ENCODE measurements at regions not wholly inside any gene's neighbourhood (a gene's known extent, or its start where the extent isn't known, plus 50 kb on each side); places are given as distances from the start of the nearest gene placed in this dataset.

DNA sequence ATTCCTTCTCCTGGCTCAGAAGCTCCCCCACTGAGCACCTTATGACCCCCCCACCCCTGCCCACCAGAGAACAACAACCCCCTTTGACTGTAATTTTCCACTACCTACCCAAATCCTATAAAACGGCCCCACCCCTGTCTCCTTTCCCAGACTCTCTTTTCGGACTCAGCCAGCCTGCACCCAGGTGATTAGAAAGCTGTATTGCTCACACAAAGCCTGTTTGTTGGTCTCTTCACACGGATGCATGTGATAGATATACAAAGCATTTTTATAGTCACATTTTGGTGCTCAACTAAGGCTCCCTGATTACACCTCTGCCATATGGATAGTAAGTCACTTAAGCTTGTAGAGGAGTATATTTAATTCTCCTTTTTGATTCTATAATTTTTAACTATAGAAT lies 985.8 kb downstream of the REEP3 start:
- no peak for DNase-seq (ENCODE audit: low spot score)

DNA sequence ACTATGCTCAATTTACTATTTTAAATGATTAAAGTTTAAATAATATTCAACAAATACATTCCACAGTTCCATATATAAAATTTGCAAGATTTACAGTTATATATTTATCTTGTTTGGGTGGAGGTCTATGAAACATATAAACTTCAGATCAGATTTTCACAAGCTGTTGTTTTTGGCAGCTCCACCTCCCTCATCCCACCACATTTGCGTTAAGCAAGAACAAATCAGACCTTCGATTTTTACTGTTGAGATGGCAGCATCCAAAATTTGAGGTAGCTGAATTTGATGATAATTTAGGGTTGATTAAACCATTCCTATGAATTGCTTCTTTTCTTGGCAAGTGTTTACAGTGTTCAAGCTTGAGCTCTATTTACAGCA lies 986.4 kb downstream of the REEP3 start:
- no peak for DNase-seq (ENCODE audit: low spot score)

DNA sequence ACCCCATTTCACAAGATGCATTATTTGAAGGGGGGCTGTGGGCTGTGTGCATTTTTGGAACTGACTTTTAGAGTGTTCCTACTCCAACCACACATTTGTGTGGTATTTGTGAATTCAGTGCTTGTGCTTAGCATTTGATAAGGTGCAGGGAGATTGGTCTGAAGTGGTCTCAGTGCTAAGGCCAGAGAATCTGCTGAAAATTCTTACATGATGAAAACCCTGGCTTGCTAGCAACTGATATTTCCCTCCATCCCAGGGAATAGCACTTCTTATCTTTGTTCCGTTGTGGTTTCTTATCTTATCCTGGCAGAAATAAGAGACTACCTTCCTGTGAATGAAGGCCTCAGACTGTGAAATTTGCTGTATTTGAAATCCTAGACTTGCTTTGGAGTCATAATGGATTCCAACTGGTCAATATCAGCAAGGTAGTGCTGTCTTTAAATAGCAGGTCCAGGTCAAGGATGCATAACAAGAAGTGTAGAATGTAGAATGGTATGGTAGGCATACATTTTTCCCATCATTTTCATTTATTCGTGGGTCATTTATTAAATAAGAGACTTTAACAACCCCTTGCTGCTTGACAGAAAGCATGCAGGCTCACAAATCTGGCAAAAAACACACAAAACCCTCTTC lies 986.9 kb downstream of the REEP3 start:
- no peak for DNase-seq (ENCODE audit: low spot score)

DNA sequence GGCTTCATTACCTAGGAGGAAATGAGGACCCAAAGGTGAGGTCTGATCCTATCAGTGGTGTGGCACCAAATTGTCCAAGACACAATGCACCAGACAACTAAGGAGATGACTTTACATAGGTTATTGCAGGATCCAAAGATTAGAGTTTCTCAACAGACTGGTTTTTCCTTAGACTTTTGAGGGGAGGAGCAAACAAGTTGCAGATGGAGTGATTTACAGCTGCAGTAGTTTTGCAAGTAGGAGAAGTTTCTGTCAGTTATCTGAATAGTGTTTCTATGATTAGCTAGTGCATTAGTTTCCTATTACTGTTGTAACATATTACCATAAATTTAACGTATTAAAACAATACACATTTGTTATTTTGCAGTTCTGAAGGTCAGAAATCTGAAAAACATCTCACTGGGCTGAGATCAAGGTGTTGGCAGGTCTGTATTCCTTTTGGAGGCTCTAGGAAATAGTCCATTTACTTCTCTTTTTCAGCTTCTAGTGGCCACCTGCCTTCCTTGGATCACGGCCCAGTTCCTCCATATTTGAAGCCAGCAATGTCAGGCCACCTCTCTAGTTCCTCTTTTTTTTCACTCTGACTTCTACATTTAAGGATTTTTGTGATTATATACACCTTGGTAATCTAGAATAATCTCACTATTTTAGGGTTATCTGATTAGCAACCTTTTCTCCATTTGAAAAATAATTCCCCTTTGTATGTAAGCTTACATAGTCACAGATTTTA lies 994.9 kb downstream of the REEP3 start:
- DNase-seq (ENCODE audit: low spot score), result no peak

DNA sequence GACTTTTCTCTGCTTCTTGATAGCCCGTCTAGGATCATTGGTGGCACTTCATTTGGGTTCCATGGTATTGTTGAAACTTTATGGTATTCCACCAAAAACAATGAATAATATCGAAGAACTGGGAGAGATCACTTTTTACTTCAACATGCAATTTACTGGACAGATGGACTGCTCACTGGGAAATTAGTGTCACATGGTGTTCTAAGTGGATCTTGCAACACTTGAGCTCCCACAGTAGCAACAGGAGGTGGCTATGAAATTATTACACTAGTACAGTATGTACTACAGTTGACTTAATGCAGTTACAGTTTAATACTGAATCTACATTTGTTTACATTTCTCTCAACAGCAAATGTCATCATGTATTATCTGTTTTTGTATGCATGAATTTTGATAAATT lies 997.3 kb downstream of the REEP3 start:
- no peak for DNase-seq (ENCODE audit: low spot score)

DNA sequence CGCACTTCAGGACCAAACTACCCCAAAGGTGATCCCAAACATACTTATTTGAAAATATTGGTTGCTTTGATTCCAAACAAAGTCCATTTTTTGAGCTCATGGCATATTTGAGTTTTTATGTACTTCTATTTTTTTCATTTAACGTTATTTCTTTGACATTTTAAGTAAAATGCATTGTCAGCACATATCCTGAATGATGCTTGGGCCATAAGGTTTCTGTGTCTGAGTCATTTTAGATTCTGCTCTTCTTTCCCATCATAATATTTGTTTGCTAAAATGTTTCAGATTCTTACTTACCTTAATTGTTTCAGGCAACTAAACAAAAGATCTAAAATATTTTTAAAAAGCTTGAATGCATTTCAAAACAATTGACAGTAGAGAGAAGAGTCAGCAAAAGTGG lies 998.2 kb downstream of the REEP3 start:
- no peak for DNase-seq (ENCODE audit: low spot score)

DNA sequence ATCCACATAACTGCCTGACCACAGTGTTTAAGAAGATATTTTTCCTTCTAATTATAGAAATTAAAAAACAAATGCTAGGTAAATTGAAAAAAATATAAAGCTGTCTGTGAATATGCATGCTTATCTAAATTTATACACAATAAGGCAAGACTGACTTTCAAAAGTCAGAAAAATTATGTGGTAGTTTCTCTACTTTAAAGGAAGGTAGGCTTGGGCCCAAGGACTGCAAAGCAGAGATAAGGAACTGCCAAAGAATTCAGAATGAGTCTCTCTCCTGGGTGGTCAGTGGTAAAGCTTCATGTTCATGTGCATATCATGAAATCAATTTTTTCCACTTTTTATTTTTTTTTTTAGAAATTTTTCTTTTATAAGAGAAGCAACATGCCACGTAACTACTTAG lies 998.6 kb downstream of the REEP3 start:
- DNase-seq (ENCODE audit: low spot score), result no peak

GRCh38 chr10:64523065-64523759 lies 1002.0 kb downstream of the REEP3 start:
- DNase-seq (ENCODE audit: low spot score), result no peak

DNA sequence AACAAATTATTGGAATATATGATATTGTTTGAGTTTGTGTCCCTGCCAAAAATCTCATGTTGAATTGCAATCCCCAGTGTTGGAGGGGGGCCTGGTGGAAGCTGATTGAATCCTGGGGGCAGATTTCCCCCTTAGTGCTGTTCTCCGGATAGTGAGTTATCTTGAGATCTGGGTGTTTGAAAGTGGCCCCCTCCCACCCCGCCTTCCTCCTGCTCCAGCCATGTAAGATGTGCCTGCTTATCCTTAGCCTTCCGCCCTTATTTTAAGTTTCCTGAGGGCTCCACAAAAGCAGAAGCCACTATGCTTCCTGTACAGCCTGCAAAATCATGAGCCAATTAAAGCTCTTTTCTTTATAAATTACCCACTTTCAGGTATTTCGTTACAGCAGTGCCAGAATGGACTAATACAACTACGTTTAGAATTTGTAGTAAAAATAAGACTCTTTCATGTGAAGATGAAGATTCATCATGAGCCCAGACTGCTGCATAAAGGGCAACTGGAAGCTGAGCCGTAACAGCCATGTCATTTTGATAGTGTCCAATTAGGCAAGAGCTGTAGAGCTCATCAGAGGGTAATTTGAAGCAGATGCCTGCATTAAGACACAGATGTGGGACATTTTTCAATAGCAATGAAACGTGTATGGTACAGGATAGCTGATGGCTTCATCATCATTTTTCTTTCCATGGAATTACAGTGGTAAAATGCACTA lies 1007.2 kb downstream of the REEP3 start:
- DNase-seq (ENCODE audit: low spot score), result no peak

DNA sequence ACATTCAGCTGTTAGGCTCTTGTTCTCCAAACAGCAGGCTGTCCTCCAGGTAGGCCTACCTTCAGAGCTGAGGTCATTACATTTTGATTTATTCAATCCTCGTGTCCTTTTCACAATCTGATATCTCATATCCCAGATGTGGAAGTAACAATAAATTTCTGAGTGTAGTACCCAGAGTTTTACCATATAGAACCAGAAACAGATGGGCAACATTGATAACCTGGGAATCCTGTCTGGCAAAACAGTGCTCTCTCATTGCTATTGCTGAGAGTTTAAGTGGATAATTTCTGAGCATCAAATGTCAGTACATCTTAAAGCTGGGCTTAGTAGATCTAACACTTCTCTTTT lies 1007.8 kb downstream of the REEP3 start:
- no peak for DNase-seq (ENCODE audit: low spot score)

DNA sequence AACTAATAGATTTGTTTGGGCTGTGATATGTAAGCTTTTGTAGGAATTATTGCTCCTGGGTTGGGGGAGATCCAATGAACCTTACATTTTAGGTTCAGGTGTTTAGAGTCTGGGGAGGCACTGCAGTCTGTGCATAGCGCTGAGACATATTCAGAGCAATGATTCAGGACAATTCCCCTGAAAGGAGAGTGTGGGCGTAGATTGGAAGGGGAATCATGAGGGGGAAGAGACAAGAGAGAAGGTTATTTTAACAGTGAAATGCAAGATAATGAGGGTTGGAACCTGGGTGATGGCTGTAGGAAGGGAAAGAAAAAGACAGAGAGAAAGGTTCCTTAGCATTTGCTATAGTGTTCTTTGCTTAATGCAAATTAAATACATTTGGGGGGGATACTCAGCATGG lies 1013.4 kb downstream of the REEP3 start:
- no peak for DNase-seq (ENCODE audit: low spot score)

GRCh38 chr10:64535131-64535867 lies 1014.1 kb downstream of the REEP3 start:
- DNase-seq (ENCODE audit: low spot score), result no peak

DNA sequence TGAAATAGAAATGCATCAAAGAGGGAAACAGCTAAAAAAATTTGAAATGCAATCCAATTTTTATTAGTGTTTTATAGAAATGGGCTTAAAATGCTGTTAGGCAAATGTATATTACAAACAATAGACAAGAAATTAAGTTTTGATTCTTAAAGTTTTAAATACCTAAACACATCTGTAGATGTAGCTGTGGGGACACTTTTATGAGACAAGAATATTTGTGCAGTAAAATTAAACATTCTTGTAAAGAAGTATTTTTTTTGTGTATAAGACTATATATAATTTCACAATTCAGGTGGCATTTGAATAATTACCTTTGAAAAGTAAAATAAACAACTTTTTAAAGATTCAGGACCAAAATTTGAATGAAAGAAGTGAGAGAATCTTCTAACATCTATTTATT lies 1015.9 kb downstream of the REEP3 start:
- no peak for DNase-seq (ENCODE audit: low spot score)

DNA sequence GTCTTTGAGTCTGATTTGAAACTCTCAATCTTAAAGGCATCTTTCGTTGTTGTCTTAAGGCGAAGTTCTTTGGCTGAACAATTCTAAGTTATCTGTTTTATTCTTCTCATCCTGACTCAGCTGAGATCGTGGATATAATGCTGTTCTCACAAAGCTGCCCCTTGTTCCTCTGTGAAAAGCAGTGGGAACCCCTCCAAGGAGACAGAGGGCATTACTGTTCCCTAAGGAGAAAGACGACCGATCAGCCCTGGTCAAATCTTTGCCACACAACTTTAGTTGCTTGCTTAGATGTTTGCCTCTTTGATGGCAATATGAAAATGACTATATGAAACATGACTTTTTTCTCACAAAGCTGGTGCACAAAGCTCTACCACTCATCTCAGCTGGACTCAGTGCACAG lies 1016.7 kb downstream of the REEP3 start:
- DNase-seq (ENCODE audit: low spot score), result no peak

DNA sequence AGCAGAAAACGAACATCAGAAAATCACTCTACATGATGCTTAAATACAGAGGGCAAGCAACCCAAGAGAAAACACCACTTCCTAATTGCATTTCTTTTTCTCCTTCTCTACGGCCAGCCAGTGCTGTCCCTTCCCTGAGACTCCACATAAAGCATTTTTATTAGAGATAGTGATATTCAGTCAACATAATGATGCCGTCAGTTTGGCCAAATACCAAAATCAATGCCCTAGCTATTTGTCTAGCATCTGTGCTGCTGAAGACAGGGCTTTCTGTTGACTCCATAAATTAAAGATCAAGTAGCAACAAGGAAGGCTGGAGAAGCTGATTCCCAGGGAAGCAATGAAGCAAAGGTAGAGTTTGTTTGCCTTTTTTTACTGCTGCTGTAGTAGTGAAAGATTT lies 1024.9 kb downstream of the REEP3 start:
- DNase-seq (ENCODE audit: low spot score), result no peak

- no peak for DNase-seq (ENCODE audit: low spot score)
Observed at GRCh38 chr10:64547168-64547567, 1026.0 kb downstream of the REEP3 start.

GRCh38 chr10:64555666-64556065 lies 1034.5 kb downstream of the REEP3 start:
- no peak for DNase-seq (ENCODE audit: low spot score)

DNA sequence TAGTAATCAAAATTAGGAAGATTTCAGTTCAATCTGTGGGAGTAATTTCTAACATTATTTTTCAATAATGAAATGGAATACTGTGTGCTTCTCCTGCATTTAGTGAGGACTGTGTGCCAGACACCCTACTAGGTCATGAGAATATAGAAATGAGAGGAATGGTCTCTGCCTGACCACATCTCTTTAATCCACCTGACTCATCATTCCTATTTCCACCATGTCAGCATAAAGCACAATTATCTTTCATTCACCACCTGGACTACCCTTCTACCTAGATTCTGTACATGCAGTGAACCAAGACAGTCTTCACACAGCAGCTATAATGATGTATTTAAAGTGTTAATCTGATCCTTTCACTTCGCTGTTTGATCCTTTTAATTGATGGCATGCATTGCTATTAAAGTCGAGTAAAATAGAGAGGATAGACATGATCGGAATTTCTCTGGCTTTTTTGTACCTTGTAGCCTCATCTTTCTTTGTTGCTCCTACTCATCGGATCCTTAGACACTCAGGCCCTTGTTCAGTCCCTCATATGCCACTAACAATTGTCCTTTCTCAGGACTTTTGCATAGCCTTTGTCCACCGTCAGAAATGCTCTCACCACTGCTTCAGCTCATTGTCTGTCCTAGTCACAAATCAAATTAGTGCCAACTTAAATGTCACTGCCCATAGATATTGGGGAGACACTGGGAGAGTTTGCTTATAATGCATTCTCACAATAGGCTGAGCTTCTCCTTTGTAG lies 1037.1 kb downstream of the REEP3 start:
- no peak for DNase-seq (ENCODE audit: low spot score)

GRCh38 chr10:64571056-64571455 lies 1049.9 kb downstream of the REEP3 start:
- DNase-seq (ENCODE audit: low spot score), result no peak

DNA sequence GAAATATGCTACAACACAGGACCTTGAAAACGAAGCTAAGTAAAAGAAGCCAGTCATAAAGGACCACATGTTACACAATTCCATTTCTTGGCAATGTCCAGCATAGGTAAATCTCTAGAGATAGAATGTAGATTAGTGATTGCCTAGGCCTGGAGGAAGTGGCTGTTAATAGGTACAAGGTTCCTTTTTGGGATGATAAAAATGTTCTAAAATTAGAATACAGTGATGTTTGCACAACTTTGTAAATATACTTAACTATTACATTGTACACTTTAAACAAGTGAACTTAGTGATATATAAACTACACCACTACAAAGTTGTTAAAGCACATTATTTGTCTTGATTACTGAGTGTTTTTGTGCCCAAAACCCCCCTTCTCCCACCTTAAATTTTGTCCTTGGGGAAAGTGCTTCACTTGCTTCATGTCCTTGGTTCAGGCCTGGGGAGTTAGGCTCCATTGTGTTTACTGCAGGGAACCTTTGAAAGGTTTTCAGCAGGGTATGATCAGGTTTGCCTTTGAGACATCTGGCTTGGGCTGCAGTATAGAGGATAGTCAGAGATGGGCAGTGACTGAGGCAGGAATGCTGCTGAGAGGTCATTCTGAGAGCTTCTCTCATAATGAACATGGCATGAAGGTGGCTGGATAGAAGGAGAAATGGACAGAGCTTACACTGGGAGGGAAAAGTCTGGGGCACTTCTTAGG lies 1052.6 kb downstream of the REEP3 start:
- no peak for DNase-seq (ENCODE audit: low spot score)

GRCh38 chr10:64574371-64574770 lies 1053.2 kb downstream of the REEP3 start:
- no peak for DNase-seq (ENCODE audit: low spot score)

Data from AG08395 (cell line).